H1 (cell line): ENCODE measurements at regions not wholly inside any gene's neighbourhood (a gene's known extent, or its start where the extent isn't known, plus 50 kb on each side); places are given as distances from the start of the nearest gene placed in this dataset.

ENCODE experiments used
- CBX8 ChIP-seq: fragments of 300-800, 300-1000 bp; sonication (generic); IDR thresholded peaks from 2 replicates; pipeline ENCODE4 v1.7.1; 2016; ENCODE audit warnings: low read depth, low read length, borderline replicate concordance
- CTCF ChIP-seq, 3 experiments: IDR thresholded peaks; 1 replicate in 2 of 3; 2 replicates in 1 of 3; pipeline versions ENCODE4 v1.5.1 to v1.6.1; 2011; ENCODE audit warnings: low read length in 3 of 3, mild to moderate bottlenecking in 3 of 3, inconsistent platforms in 2 of 3, low read depth in 1 of 3, moderate library complexity in 1 of 3; ENCODE audit not compliant: insufficient read depth in 1 of 3; ENCODE audit errors: control extremely low read depth in 1 of 3

GRCh38 chr4:18397681-18398390 is 376.3 kb upstream of the LCORL start (continued):
- TF ChIP-seq CTCF (IDR thresholded peaks at IDR 0.05; ENCODE audit: control extremely low read depth in 1 of 3, insufficient read depth in 1 of 3, low read depth in 1 of 3, low read length in 3 of 3) (no peak), CBX8 (no peak)
